ENCODE measurements at regions not wholly inside any gene's neighbourhood (a gene's known extent, or its start where the extent isn't known, plus 50 kb on each side); places are given as distances from the start of the nearest gene placed in this dataset.

DNA sequence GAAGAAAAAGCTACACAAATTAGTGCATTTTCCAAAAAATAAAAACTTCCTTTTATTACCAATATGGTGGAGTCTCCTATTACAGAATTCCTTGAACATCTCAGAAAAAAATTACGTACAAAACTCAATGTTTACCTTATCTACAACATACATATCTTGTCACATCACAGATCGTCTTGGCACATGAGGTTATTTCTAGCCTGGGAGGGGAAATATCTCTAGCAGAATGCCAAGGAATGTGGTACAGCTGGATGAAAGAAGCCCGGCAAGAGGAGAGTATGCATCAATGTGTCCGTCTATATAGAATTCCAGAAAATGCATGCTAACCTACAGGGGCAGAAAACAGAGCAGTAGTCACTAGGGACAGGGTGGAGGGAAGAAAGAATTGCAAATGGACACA lies 443.8 kb downstream of the ZSWIM6 start:
- H3K27ac ChIP-seq, result no peak overlapping the region
- H3K27me3 ChIP-seq, result peaks cover 0 to 6% (median 0%) of the 10 kb centered on the region in 3 donors
- H3K4me1 ChIP-seq, result no peaks in the 10 kb centered on the region
- no peaks in the 10 kb centered on the region for H3K36me3 ChIP-seq
- 73 to 83% methylated on average over 4 of the region's 4 CpGs for WGBS, 2 donors
- H3K9me3 ChIP-seq, result no peaks in the 10 kb centered on the region
- no peak overlapping the region for H3K4me3 ChIP-seq
- intact Hi-C loops (cut with DNase I), result no loop called here
- no peak for DNase-seq
- TF ChIP-seq POLR2A (IDR thresholded peaks at IDR 0.05) (no peak), POLR2AphosphoS5 (IDR thresholded peaks at IDR 0.05) (no peak), EP300 (IDR thresholded peaks at IDR 0.05) (no peak), CTCF (IDR thresholded peaks at IDR 0.05) (no peak)

GRCh38 chr5:61777292-61777691 lies 445.2 kb downstream of the ZSWIM6 start:
- Histone ChIP-seq H3K9me3 (no peaks in the 10 kb centered on the region), H3K27ac (no peak overlapping the region), H3K4me3 (no peak overlapping the region), H3K27me3 (peaks cover 0 to 6% (median 0%) of the 10 kb centered on the region in 3 donors), H3K4me1 (no peaks in the 10 kb centered on the region), H3K36me3 (no peaks in the 10 kb centered on the region)
- 67 to 72% methylated on average over 6 of the region's 6 CpGs for WGBS, 2 donors
- no peak for DNase-seq
- intact Hi-C loops (cut with DNase I), result no loop called here
- TF ChIP-seq POLR2AphosphoS5 (IDR thresholded peaks at IDR 0.05), result no peak
- no peak for TF ChIP-seq POLR2A (IDR thresholded peaks at IDR 0.05)
- no peak for TF ChIP-seq CTCF (IDR thresholded peaks at IDR 0.05)
- no peak for TF ChIP-seq EP300 (IDR thresholded peaks at IDR 0.05)

DNA sequence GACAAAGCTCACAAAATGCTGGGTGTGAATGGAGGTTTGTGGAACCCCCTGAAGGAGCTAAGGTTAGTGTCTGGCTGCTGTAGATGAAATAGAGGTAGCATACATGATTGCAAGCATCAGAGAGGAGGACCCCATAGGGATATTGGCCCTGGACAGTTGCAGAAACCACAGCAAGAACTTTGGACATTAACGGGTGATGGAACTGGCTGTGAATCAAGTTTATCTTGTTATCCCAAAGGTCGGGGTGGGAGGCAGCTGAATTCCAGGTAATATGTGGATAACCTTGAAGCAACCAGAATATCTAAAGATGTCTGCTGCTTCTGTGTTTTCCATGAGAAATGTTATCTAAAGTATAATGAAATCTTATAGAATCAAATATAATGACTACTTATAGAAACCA lies 447.7 kb downstream of the ZSWIM6 start:
- Histone ChIP-seq H3K9me3 (no peaks in the 10 kb centered on the region), H3K27ac (no peak overlapping the region), H3K36me3 (no peaks in the 10 kb centered on the region), H3K4me3 (no peak overlapping the region), H3K27me3 (peaks cover 0 to 6% (median 0%) of the 10 kb centered on the region in 3 donors), H3K4me1 (no peaks in the 10 kb centered on the region)
- intact Hi-C loops (cut with DNase I), result no loop called here
- no peak for DNase-seq
- TF ChIP-seq EP300 (IDR thresholded peaks at IDR 0.05), result no peak
- no peak for TF ChIP-seq POLR2A (IDR thresholded peaks at IDR 0.05)
- TF ChIP-seq POLR2AphosphoS5 (IDR thresholded peaks at IDR 0.05), result no peak
- no peak for TF ChIP-seq CTCF (IDR thresholded peaks at IDR 0.05)
- WGBS, 2 donors, result 22 to 64% methylated on average over 2 of the region's 2 CpGs

DNA sequence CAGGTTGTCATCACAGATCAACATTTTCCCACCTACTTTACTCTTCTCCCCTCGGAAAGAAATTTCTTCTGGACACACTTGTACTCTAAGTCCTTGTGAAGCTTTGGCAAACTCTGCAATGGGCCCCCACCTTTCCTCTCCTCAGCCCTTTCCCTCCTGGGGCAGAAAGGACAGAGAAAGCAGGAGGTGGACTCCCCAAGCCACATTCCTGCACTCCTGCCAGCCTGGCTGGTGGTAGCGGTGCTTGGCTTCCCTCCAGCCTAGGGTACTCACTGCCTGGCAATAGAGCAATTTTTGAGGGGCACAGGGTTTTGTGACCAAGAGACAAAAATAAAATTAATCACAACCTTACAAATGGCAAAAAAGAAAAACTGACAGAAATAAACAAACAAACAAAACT lies 451.4 kb downstream of the ZSWIM6 start:
- TF ChIP-seq CTCF (IDR thresholded peaks at IDR 0.05) (no peak), POLR2AphosphoS5 (IDR thresholded peaks at IDR 0.05) (no peak), POLR2A (IDR thresholded peaks at IDR 0.05) (no peak), EP300 (IDR thresholded peaks at IDR 0.05) (no peak)
- no peak for DNase-seq
- WGBS, 2 donors, result 91 to 94% methylated on average over 2 of the region's 2 CpGs
- Histone ChIP-seq H3K36me3 (no peaks in the 10 kb centered on the region), H3K4me3 (no peak overlapping the region), H3K4me1 (no peaks in the 10 kb centered on the region), H3K27me3 (no peaks in the 10 kb centered on the region), H3K9me3 (no peaks in the 10 kb centered on the region), H3K27ac (no peak overlapping the region)
- intact Hi-C loops (cut with DNase I), result no loop called here

- Histone ChIP-seq H3K36me3 (no peaks in the 10 kb centered on the region), H3K4me1 (no peaks in the 10 kb centered on the region), H3K27ac (no peak overlapping the region), H3K4me3 (no peak overlapping the region), H3K27me3 (no peaks in the 10 kb centered on the region), H3K9me3 (no peaks in the 10 kb centered on the region)
- TF ChIP-seq EP300 (IDR thresholded peaks at IDR 0.05) (no peak), POLR2AphosphoS5 (IDR thresholded peaks at IDR 0.05) (no peak), CTCF (IDR thresholded peaks at IDR 0.05) (no peak)
- DNase-seq, result no peak
- intact Hi-C loops (cut with DNase I), result no loop called here
- WGBS, 2 donors, result 82 to 85% methylated on average over 6 of the region's 6 CpGs
Measured at GRCh38 chr5:61784341-61784740, 452.3 kb downstream of the ZSWIM6 start.

Data from sigmoid colon (tissue), 6 donors.